ENCODE measurements at regions not wholly inside any gene's neighbourhood (a gene's known extent, or its start where the extent isn't known, plus 50 kb on each side); places are given as distances from the start of the nearest gene placed in this dataset.
"Not testable (repeated sequence)": the region's sequence is repeated elsewhere in the genome, so short reads cannot be mapped to it uniquely, and the experiment has no call there.

- DNase-seq = no peak
Measured at GRCh38 chr6:156437121-156437879, 339.9 kb upstream of the ARID1B start.

DNA sequence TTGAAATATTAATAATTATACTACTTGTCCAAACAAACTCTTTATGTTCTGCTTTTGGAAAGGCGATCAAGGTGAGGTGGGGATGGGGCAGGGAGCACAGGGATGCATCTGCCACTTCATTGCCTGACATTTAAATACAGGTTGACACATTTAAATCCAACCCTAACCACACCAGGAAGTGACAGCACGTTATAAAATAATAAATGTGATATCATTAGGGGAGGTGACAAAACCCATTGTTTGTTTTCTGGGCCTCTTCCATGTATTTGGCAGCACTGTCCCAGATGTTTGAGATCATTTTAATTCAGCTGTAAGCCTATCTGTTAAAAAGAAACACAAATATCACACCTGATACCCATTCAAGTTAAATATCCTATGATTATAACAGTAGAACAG, 342.4 kb upstream of the ARID1B start:
- DNase-seq = no peak

DNA sequence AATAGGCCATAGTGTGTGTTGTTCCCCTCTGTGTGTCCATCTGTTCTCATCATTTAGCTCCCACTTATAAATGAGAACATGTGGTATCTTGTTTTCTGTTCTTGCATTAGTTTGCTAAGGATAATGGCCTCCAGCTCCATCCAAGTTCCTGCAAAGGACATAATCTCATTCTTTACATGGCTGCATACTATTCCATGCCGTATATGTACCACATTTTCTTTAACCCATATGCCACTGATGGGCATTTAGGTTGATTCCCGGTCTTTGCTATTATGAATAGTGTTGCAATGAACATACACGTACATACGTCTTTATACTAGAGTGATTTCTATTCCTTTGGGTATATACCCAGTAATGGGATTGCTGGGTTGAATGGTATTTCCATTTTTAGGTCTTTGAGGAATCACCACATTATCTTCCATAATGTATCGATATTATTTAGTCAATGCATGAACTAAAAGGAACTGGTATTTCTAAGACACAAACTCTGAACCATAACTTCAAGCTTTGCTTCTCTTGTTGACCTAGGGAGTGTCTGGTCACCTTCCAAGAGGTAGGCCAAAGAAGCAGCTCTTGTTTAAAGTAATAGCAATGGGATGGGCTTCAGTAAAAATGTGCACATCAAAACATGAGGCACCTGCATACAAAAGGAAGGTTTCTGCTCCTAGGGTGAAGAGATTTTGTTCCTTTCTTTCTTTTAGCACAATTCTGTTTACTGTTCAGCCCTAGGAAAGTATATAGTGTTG, 343.0 kb upstream of the ARID1B start:
- DNase-seq = no peak

DNA sequence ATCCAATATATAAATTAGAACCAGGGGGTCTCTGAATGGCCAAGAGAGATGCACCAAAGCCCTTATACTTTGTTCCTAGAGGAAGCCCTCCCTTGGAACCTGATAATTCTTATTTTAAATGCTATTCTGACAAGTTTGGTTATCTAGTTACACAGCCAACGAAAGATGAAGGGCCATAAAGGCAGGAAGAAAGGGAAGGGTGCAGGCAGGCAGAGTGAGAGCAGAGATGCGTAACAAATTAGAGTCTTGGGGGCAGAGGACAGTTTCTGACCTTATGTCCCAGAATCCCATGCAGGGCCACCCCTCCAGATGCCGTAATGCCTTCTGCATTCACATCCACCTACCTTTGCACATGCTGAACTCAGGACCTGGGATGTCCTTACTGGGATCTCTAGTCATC, 344.6 kb upstream of the ARID1B start:
- DNase-seq = no peak

DNA sequence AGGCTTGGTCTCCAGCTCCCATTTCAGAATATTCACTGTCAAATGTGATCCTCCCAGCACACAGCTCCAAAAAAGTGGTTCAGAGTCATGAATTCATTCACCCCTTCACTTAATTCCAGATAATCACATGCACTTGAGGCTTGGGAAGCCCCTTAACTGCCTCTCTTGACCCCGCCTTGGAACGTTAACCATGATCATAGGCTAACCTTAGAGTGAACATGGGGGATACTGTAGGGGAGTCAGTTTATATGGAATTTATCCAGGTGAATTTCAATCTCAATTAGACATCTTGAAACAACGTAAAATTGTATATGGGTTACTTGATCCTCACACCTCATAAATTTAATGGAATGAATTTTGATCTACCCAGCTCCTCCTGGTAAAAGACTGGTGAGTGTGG, 346.8 kb upstream of the ARID1B start:
- DNase-seq = no peak

DNA sequence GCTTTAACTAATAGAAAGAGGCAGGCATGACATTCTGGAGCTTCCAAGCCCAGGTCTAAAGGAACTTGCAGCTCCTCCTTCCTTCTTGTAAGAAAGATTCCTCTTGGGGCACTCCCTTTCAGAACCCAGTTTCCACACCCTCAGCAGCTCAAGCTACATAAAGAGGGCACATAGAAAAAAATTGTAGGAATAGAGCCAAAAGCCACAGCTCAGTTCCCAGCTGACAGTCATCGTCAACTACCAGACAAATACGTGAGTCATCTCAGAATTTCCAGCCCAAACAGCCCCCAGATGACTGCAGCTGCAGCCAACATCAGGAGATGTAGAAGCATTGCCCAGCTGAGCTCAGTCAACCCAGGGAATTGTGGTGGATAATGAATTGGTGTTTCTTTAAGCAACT, 349.8 kb upstream of the ARID1B start:
- peak; percentile 47 for DNase-seq

DNA sequence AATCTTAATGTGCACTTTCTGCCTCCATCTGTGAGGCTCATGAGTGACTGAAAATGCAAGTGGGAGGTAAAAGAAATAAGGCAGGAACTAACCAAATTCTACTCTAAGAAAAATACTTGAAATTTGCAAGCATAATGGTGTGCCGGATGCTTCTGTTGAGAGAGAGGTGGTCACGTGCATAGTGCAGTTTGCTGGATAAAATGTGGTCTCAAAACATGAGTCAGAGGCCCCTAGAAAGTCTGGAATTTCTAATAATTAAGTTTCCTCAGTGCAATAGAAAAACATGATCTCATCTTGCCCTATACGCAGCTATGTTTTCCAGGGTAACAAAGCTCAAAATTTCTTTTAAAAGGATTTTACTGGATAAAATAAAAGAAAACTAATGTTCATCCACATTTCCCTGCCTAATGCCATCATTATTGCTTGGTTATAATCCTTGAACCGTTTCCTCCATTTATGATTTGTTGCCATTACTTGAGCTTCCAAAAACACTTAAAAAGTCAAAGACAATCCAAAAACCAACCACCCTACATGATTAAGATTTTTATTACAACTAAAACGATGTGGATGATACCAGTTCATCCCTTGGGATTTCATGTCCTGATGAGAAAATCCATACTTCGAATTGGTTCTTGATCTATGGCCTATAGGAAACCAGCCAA, 351.7 kb upstream of the ARID1B start:
- no peak for DNase-seq

- no peak for DNase-seq
Measured at GRCh38 chr6:156423829-156424228, 353.3 kb upstream of the ARID1B start.

DNA sequence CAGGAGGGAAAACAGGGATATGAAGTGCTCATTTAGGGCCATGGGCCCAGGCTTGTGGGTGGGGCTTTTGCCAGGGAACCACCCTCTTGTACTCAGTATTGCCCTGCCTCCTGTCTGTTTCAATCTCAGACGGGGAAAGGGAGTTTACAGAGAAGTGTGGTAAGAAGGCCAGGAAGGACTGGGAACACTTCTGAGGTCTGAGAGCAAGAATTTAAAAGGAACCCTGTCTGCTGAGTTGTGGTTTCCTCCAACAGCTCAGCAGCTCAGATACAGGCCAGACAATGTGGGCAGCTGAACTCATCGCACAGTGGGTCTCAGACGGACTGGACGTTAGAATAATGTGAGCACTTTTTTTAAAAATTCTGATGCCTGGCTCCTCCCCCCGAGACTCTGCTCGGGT, 354.1 kb upstream of the ARID1B start:
- no peak for DNase-seq

GRCh38 chr6:156421933-156422332, 355.2 kb upstream of the ARID1B start:
- DNase-seq = no peak

- DNase-seq = not testable (repeated sequence)
Measured at GRCh38 chr6:156421301-156421700, 355.9 kb upstream of the ARID1B start.

- DNase-seq = no peak
Measured at GRCh38 chr6:156420172-156420993, 356.8 kb upstream of the ARID1B start.

DNA sequence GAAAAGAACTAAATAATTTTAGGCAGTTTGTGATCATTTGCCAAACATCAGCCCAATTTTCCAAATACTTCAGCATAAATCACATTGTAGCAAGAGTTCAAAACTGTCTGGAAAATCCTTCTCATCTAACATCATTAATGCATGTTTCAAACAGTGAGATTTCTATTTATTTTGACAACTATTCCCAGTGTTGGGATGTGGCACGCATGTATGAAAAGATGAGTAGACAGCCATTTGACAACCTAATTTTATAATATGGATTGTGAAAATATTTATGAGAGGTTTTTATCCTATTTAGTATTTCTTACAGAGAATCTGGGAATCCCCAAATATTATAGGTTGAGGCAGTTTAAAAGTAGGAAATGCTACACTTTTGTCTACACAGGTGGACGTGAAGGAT, 357.6 kb upstream of the ARID1B start:
- DNase-seq = no peak

GRCh38 chr6:156418253-156418652, 358.9 kb upstream of the ARID1B start:
- no peak for DNase-seq

DNA sequence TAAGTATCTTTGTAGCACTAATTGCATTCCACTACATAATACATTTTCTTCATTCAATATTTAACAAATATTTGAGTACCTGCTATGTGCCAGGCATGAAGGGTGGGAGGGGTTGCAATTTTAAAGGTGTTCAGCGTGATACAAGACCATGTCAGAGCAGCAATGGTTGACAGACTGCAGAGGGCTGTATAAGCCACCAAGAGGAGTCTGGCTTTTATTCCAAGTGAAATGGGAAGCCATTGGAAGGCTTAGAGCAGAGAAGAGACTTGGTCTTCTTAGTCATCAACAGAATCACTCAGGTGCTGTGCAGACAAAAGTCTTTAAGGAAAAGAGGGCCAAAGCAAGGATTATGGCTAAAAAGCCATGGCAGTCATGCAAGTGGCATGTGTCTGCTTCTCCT, 360.8 kb upstream of the ARID1B start:
- DNase-seq = no peak

DNA sequence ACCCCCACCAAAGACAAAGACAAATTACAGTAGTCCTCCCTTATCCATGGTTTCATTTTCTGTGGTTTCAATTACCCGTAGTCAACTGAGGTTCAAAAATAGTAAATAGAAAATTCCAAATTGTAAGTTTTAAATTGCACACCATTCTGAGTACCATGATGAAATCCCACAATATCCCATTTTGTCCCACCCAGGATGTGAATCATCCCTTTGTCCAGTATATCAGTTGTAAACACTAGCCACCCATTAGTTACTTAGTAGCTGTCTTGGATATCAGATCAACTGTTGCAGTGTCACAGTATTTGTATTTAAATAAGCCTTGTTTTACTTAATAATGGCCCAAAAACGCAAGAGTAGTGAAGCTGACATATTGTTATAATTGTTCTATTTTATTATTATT, 364.0 kb upstream of the ARID1B start:
- DNase-seq = no peak

- DNase-seq = no peak
Measured at GRCh38 chr6:156410649-156411048, 366.5 kb upstream of the ARID1B start.

DNA sequence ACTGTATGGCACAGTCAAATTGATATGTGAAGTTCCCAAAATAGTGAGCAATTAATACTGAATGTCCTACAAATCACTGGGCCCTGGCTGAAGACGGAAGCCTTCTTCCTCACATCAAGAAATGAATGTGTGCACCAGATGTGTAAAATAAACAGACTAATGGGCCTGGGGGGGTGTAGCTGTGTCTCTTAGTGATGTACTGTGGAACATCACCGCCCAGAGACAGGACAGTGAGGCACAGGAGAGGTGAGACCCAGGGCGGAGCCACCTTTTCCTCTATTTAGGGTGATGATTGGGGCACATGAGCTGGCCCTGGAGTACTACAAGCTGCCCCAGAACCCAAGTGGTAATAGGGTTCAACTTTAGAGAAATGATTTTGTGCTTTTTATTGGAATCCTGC, 368.5 kb upstream of the ARID1B start:
- no peak for DNase-seq

- DNase-seq = no peak
Measured at GRCh38 chr6:156407334-156407733, 369.8 kb upstream of the ARID1B start.

- DNase-seq = no peak
Measured at GRCh38 chr6:156406688-156407087, 370.5 kb upstream of the ARID1B start.

- DNase-seq = no peak
Measured at GRCh38 chr6:156406099-156406498, 371.1 kb upstream of the ARID1B start.

GRCh38 chr6:156402628-156403027, 374.6 kb upstream of the ARID1B start:
- no peak for DNase-seq

DNA sequence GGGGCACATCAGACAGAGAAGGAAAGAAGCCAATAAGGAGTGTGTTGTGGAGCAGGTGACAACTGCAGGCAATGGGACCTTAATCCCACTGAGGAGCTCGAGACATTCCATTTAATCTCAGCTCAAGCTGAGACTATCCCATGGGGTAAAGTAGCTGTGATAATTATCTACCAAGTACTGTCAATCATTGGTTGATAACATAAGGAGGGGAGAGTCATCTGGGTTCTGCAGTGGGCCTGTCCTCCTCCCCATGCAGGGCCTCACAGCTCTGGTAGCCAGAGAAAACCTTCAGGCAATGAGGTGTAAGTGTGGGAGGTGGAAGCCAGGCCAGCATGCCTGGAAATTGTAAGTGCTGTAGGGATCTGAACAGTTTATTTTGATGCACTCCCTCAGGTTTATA, 375.0 kb upstream of the ARID1B start:
- DNase-seq = no peak

All from left hindlimb (tissue), 1 donor.